Breast epithelium (tissue), 4 donors: ENCODE measurements at regions not wholly inside any gene's neighbourhood (a gene's known extent, or its start where the extent isn't known, plus 50 kb on each side); places are given as distances from the start of the nearest gene placed in this dataset.

Experiments used
- DNase-seq, 2 donors: peaks; one replicate each; pipeline ENCODE4 v3.0.0-alpha.2; 2019; ENCODE audit warnings: low spot score in 2 of 2
- H3K27ac ChIP-seq, 2 donors: fragments of 200-600 bp; sonication (generic) in 1 of 2; one replicate each; pipeline ENCODE4 v1.5.1; 2016 to 2019; ENCODE audit warnings: mild to moderate bottlenecking in 1 of 2
- H3K27me3 ChIP-seq, 2 donors: fragments of 200-600 bp; sonication (generic) in 1 of 2; one replicate each; pipeline versions ENCODE4 v1.5.1 to v1.6.0; 2017 to 2019; ENCODE audit warnings: control low read depth in 1 of 2, mild to moderate bottlenecking in 1 of 2
- H3K36me3 ChIP-seq: fragments of 200-600 bp; one replicate; pipeline ENCODE4 v1.5.1; 2019
- H3K4me1 ChIP-seq, 2 donors: fragments of 200-600 bp; sonication (generic); one replicate each; pipeline ENCODE4 v1.5.1; 2016 to 2019; ENCODE audit warnings: control low read depth in 1 of 2
- H3K4me3 ChIP-seq, 3 donors: fragments of 200-600 bp; sonication (generic); 1 replicate in 2 of 3; 2 replicates in 1 of 3; pipeline ENCODE4 v1.5.1; 2016 to 2019; ENCODE audit warnings: mild to moderate bottlenecking in 3 of 3, moderate library complexity in 2 of 3
- H3K9me3 ChIP-seq, 2 donors: fragments of 200-600 bp; sonication (generic) in 1 of 2; one replicate each; pipeline ENCODE4 v1.5.1; 2016 to 2019; ENCODE audit warnings: control low read depth in 1 of 2
- POLR2A ChIP-seq: fragments of 450-650 bp; IDR thresholded peaks from one replicate; pipeline ENCODE4 v1.6.1; 2016; ENCODE audit warnings: antibody characterized with exemption, mild to moderate bottlenecking, moderate library complexity
- POLR2AphosphoS5 ChIP-seq, 3 donors: sonication (generic); formaldehyde crosslinking; IDR thresholded peaks; one replicate each; pipeline ENCODE4 v1.6.1; 2017; ENCODE audit warnings: antibody characterized with exemption in 3 of 3
- intact Hi-C: fragments of 100-400 bp; cut with DNase I; formaldehyde crosslinking; loops from one replicate; pipeline ENCODE4 v1.15.1; 2023; ENCODE audit warnings: low total_unique reads
- TF ChIP-seq, protein P1 (sequence below), 3 donors: fragments of 450-650 bp; IDR thresholded peaks; one replicate each; pipeline ENCODE4 v1.5.1; 2016 to 2017; ENCODE audit warnings: antibody characterized with exemption in 3 of 3, mild to moderate bottlenecking in 3 of 3, moderate library complexity in 3 of 3

DNA sequence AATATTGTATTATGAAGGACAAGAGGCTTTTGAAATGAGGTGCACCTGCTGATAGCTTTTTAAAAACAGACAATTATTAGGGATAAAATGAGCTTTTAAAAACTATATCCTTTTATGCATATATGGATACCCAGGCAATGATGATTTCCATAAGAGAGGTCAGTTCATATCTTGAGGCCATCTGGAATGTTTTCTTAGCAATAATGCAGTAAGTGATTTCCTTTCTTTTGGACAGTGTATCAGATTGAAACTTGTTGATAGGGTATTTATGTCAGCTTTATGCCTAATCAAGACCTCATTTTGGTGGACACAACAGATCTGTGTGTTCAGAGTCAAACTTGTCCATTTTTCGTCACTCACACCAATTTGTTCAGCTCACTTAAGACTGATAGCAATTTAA lies 413.5 kb upstream of the WWC1 start:
- intact Hi-C loops, result no loop called here
- TF ChIP-seq POLR2A (no peak), POLR2AphosphoS5 (IDR thresholded peaks at IDR 0.05) (no peak)
- Histone ChIP-seq H3K9me3 (no peaks in the 10 kb centered on the region), H3K27ac (no peak overlapping the region), H3K27me3 (no peaks in the 10 kb centered on the region), H3K36me3 (no peaks in the 10 kb centered on the region), H3K4me1 (no peaks in the 10 kb centered on the region), H3K4me3 (no peak overlapping the region)
- DNase-seq, result no peak

DNA sequence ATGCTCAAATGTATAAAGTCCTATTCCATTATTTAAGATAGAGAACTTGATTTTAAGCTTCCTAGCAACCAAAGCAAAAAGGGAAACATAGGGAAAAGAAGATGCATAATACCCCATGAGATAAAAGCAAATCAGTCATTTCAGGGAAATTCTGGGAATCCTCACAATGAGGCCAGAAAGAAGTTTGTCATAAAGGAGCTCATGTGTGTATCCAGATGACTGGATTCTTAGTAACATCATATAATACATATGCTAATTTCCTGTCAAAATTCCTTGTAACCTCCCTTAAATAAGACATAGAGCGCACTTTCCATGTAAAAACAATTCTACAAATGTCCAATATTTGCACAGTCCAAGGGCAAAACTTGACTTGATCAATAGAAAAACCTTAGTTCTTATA lies 411.0 kb upstream of the WWC1 start:
- DNase-seq, result no peak
- H3K27me3 ChIP-seq, result no peaks in the 10 kb centered on the region
- no peak overlapping the region for H3K27ac ChIP-seq
- TF ChIP-seq POLR2A (no peak), POLR2AphosphoS5 (IDR thresholded peaks at IDR 0.05) (no peak)
- TF ChIP-seq, protein P1, sequence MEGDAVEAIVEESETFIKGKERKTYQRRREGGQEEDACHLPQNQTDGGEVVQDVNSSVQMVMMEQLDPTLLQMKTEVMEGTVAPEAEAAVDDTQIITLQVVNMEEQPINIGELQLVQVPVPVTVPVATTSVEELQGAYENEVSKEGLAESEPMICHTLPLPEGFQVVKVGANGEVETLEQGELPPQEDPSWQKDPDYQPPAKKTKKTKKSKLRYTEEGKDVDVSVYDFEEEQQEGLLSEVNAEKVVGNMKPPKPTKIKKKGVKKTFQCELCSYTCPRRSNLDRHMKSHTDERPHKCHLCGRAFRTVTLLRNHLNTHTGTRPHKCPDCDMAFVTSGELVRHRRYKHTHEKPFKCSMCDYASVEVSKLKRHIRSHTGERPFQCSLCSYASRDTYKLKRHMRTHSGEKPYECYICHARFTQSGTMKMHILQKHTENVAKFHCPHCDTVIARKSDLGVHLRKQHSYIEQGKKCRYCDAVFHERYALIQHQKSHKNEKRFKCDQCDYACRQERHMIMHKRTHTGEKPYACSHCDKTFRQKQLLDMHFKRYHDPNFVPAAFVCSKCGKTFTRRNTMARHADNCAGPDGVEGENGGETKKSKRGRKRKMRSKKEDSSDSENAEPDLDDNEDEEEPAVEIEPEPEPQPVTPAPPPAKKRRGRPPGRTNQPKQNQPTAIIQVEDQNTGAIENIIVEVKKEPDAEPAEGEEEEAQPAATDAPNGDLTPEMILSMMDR (IDR thresholded peaks at IDR 0.05), result no peak
- H3K36me3 ChIP-seq, result no peaks in the 10 kb centered on the region
- H3K9me3 ChIP-seq, result no peaks in the 10 kb centered on the region
- no peaks in the 10 kb centered on the region for H3K4me1 ChIP-seq
- H3K4me3 ChIP-seq, result no peak overlapping the region
- intact Hi-C loops, result no loop called here

- H3K4me1 ChIP-seq, result no peaks in the 10 kb centered on the region
- TF ChIP-seq, protein P1 (IDR thresholded peaks at IDR 0.05), result no peak
- no peak for TF ChIP-seq POLR2AphosphoS5 (IDR thresholded peaks at IDR 0.05)
- no peak for TF ChIP-seq POLR2A
- H3K27ac ChIP-seq, result no peak overlapping the region
- H3K27me3 ChIP-seq, result no peaks in the 10 kb centered on the region
- no peaks in the 10 kb centered on the region for H3K9me3 ChIP-seq
- intact Hi-C loops, result no loop called here
- no peak overlapping the region for H3K4me3 ChIP-seq
- H3K36me3 ChIP-seq, result no peaks in the 10 kb centered on the region
- DNase-seq, result no peak
Measured at GRCh38 chr5:167881041-167881440, 410.4 kb upstream of the WWC1 start.

- Histone ChIP-seq H3K4me3 (no peak overlapping the region), H3K36me3 (no peaks in the 10 kb centered on the region), H3K27me3 (no peaks in the 10 kb centered on the region), H3K9me3 (no peaks in the 10 kb centered on the region), H3K27ac (no peak overlapping the region), H3K4me1 (no peaks in the 10 kb centered on the region)
- no peak for TF ChIP-seq POLR2A
- TF ChIP-seq, protein P1 (IDR thresholded peaks at IDR 0.05), result no peak
- TF ChIP-seq POLR2AphosphoS5 (IDR thresholded peaks at IDR 0.05), result no peak
- DNase-seq, result no peak
- intact Hi-C loops, result no loop called here
Measured at GRCh38 chr5:167886196-167886595, 405.2 kb upstream of the WWC1 start.

- Histone ChIP-seq H3K4me3 (no peak overlapping the region), H3K9me3 (no peaks in the 10 kb centered on the region), H3K36me3 (no peaks in the 10 kb centered on the region), H3K27ac (no peak overlapping the region), H3K27me3 (no peaks in the 10 kb centered on the region), H3K4me1 (no peaks in the 10 kb centered on the region)
- no peak for DNase-seq
- TF ChIP-seq, protein P1 (IDR thresholded peaks at IDR 0.05), result no peak
- TF ChIP-seq POLR2A, result no peak
- TF ChIP-seq POLR2AphosphoS5 (IDR thresholded peaks at IDR 0.05), result no peak
- intact Hi-C loops, result no loop called here
Measured at GRCh38 chr5:167888393-167888792, 403.1 kb upstream of the WWC1 start.

- Histone ChIP-seq H3K36me3 (no peaks in the 10 kb centered on the region), H3K4me3 (no peak overlapping the region), H3K27me3 (no peaks in the 10 kb centered on the region), H3K27ac (no peak overlapping the region), H3K4me1 (no peaks in the 10 kb centered on the region), H3K9me3 (no peaks in the 10 kb centered on the region)
- TF ChIP-seq, protein P1 (IDR thresholded peaks at IDR 0.05), result no peak
- TF ChIP-seq POLR2A, result no peak
- no peak for TF ChIP-seq POLR2AphosphoS5 (IDR thresholded peaks at IDR 0.05)
- DNase-seq, result no peak
- intact Hi-C loops, result no loop called here
Measured at GRCh38 chr5:167889276-167889675, 402.2 kb upstream of the WWC1 start.
